ENCODE measurements at regions not wholly inside any gene's neighbourhood (a gene's known extent, or its start where the extent isn't known, plus 50 kb on each side); places are given as distances from the start of the nearest gene placed in this dataset.

GRCh38 chr10:33759191-33759590, 424.7 kb upstream of the NRP1 start:
- Histone ChIP-seq H3K9me3 (ENCODE audit: insufficient read depth, low read length, severe bottlenecking) (no peaks in the 10 kb centered on the region), H3K4me2 (ENCODE audit: insufficient read depth, low read length) (no peak overlapping the region), H3K4me1 (ENCODE audit: insufficient read depth, low read length) (no peaks in the 10 kb centered on the region), H3K36me3 (ENCODE audit: insufficient read depth, low read length) (no peaks in the 10 kb centered on the region), H2AFZ (ENCODE audit: low read depth, low read length) (no peak overlapping the region), H3K9ac (ENCODE audit: low read depth, low read length) (no peak overlapping the region), H3K79me2 (ENCODE audit: insufficient read depth, low read length) (no peaks in the 10 kb centered on the region), H4K20me1 (ENCODE audit: insufficient read depth, low read length) (no peaks in the 10 kb centered on the region), H3K27me3 (ENCODE audit: insufficient read depth, low read length, poor library complexity) (no peaks in the 10 kb centered on the region), H3K4me3 (ENCODE audit: low read depth in 1 of 2, low read length in 2 of 2) (no peak overlapping the region), H3K27ac (ENCODE audit: low read length) (no peak overlapping the region)
- no peak for TF ChIP-seq EZH2 (IDR thresholded peaks at IDR 0.05; ENCODE audit: borderline replicate concordance, low read depth, low read length, severe bottlenecking)
- no peak for TF ChIP-seq CTCF (IDR thresholded peaks at IDR 0.05; ENCODE audit: borderline replicate concordance, extremely low read depth, low read length, poor library complexity, severe bottlenecking)
- DNase-seq: no peak
- ATAC-seq (ENCODE audit: insufficient read depth, low read depth): no peak

- H3K9ac ChIP-seq (ENCODE audit: low read depth, low read length): no peak overlapping the region
- no peak overlapping the region for H3K27ac ChIP-seq (ENCODE audit: low read length)
- H3K27me3 ChIP-seq (ENCODE audit: insufficient read depth, low read length, poor library complexity): no peaks in the 10 kb centered on the region
- ATAC-seq (ENCODE audit: insufficient read depth, low read depth) (no peak), DNase-seq (no peak)
- no peak overlapping the region for H3K4me2 ChIP-seq (ENCODE audit: insufficient read depth, low read length)
- TF ChIP-seq CTCF (IDR thresholded peaks at IDR 0.05; ENCODE audit: borderline replicate concordance, extremely low read depth, low read length, poor library complexity, severe bottlenecking) (no peak), EZH2 (IDR thresholded peaks at IDR 0.05; ENCODE audit: borderline replicate concordance, low read depth, low read length, severe bottlenecking) (no peak)
- H3K9me3 ChIP-seq (ENCODE audit: insufficient read depth, low read length, severe bottlenecking): no peaks in the 10 kb centered on the region
- no peaks in the 10 kb centered on the region for H3K4me1 ChIP-seq (ENCODE audit: insufficient read depth, low read length)
- H2AFZ ChIP-seq (ENCODE audit: low read depth, low read length): no peak overlapping the region
- H3K36me3 ChIP-seq (ENCODE audit: insufficient read depth, low read length): no peaks in the 10 kb centered on the region
- H3K4me3 ChIP-seq (ENCODE audit: low read depth in 1 of 2, low read length in 2 of 2): no peak overlapping the region
- no peaks in the 10 kb centered on the region for H3K79me2 ChIP-seq (ENCODE audit: insufficient read depth, low read length)
- no peaks in the 10 kb centered on the region for H4K20me1 ChIP-seq (ENCODE audit: insufficient read depth, low read length)
Observed at GRCh38 chr10:33758299-33758698, 423.8 kb upstream of the NRP1 start.

- no peaks in the 10 kb centered on the region for H3K9me3 ChIP-seq (ENCODE audit: insufficient read depth, low read length, severe bottlenecking)
- H3K9ac ChIP-seq (ENCODE audit: low read depth, low read length): no peak overlapping the region
- no peaks in the 10 kb centered on the region for H3K79me2 ChIP-seq (ENCODE audit: insufficient read depth, low read length)
- no peaks in the 10 kb centered on the region for H3K36me3 ChIP-seq (ENCODE audit: insufficient read depth, low read length)
- H3K4me2 ChIP-seq (ENCODE audit: insufficient read depth, low read length): no peak overlapping the region
- H3K4me3 ChIP-seq (ENCODE audit: low read depth in 1 of 2, low read length in 2 of 2): no peak overlapping the region
- no peak overlapping the region for H2AFZ ChIP-seq (ENCODE audit: low read depth, low read length)
- DNase-seq (no peak), ATAC-seq (ENCODE audit: insufficient read depth, low read depth) (no peak)
- H3K4me1 ChIP-seq (ENCODE audit: insufficient read depth, low read length): no peaks in the 10 kb centered on the region
- H4K20me1 ChIP-seq (ENCODE audit: insufficient read depth, low read length): no peaks in the 10 kb centered on the region
- no peak overlapping the region for H3K27ac ChIP-seq (ENCODE audit: low read length)
- no peaks in the 10 kb centered on the region for H3K27me3 ChIP-seq (ENCODE audit: insufficient read depth, low read length, poor library complexity)
- TF ChIP-seq EZH2 (IDR thresholded peaks at IDR 0.05; ENCODE audit: borderline replicate concordance, low read depth, low read length, severe bottlenecking): no peak
- no peak for TF ChIP-seq CTCF (IDR thresholded peaks at IDR 0.05; ENCODE audit: borderline replicate concordance, extremely low read depth, low read length, poor library complexity, severe bottlenecking)
Observed at GRCh38 chr10:33754052-33754451, 419.6 kb upstream of the NRP1 start.

GRCh38 chr10:33753389-33753788, 418.9 kb upstream of the NRP1 start:
- H3K4me1 ChIP-seq (ENCODE audit: insufficient read depth, low read length): no peaks in the 10 kb centered on the region
- no peak overlapping the region for H3K9ac ChIP-seq (ENCODE audit: low read depth, low read length)
- H3K4me3 ChIP-seq (ENCODE audit: low read depth in 1 of 2, low read length in 2 of 2): no peak overlapping the region
- no peak for DNase-seq
- no peaks in the 10 kb centered on the region for H3K36me3 ChIP-seq (ENCODE audit: insufficient read depth, low read length)
- H3K9me3 ChIP-seq (ENCODE audit: insufficient read depth, low read length, severe bottlenecking): no peaks in the 10 kb centered on the region
- no peaks in the 10 kb centered on the region for H3K27me3 ChIP-seq (ENCODE audit: insufficient read depth, low read length, poor library complexity)
- H3K27ac ChIP-seq (ENCODE audit: low read length): no peak overlapping the region
- TF ChIP-seq EZH2 (IDR thresholded peaks at IDR 0.05; ENCODE audit: borderline replicate concordance, low read depth, low read length, severe bottlenecking): no peak
- TF ChIP-seq CTCF (IDR thresholded peaks at IDR 0.05; ENCODE audit: borderline replicate concordance, extremely low read depth, low read length, poor library complexity, severe bottlenecking): no peak
- H3K4me2 ChIP-seq (ENCODE audit: insufficient read depth, low read length): no peak overlapping the region
- ATAC-seq (ENCODE audit: insufficient read depth, low read depth): no peak
- no peak overlapping the region for H2AFZ ChIP-seq (ENCODE audit: low read depth, low read length)
- H4K20me1 ChIP-seq (ENCODE audit: insufficient read depth, low read length): no peaks in the 10 kb centered on the region
- no peaks in the 10 kb centered on the region for H3K79me2 ChIP-seq (ENCODE audit: insufficient read depth, low read length)
